ENCODE measurements at regions not wholly inside any gene's neighbourhood (a gene's known extent, or its start where the extent isn't known, plus 50 kb on each side); places are given as distances from the start of the nearest gene placed in this dataset.

GRCh38 chr1:90795431-90795830, 78.3 kb upstream of the BARHL2 start:
- in situ Hi-C loops (cut with MboI) = no loop called here
- Histone ChIP-seq H3K9me3 (replicated peaks; ENCODE audit: control insufficient read depth, insufficient read depth, low read length) (no peaks in the 10 kb centered on the region; the same call in 2 of the 3 replicates), H3K4me3 (no peak overlapping the region), H3K4me1 (ENCODE audit: control insufficient read depth, insufficient read depth, low read length) (no peaks in the 10 kb centered on the region), H3K27ac (ENCODE audit: control insufficient read depth, insufficient read depth) (no peak overlapping the region), H3K36me3 (ENCODE audit: control insufficient read depth in 2 of 2, insufficient read depth in 2 of 2, low read length in 1 of 2) (no peaks in the 10 kb centered on the region), H2AFZ (ENCODE audit: control insufficient read depth, low read depth, low read length) (no peak overlapping the region), H4K20me1 (ENCODE audit: control insufficient read depth, insufficient read depth) (no peaks in the 10 kb centered on the region), H3K79me2 (ENCODE audit: control insufficient read depth, insufficient read depth, low read length) (no peaks in the 10 kb centered on the region), H3K9ac (ENCODE audit: control insufficient read depth, insufficient read depth, low read length) (no peak overlapping the region), H3K4me2 (ENCODE audit: control insufficient read depth, insufficient read depth) (no peak overlapping the region), H3K27me3 (replicated peaks in 1 of 2; ENCODE audit: control insufficient read depth in 2 of 2, insufficient read depth in 2 of 2, low read length in 1 of 2) (no peaks in the 10 kb centered on the region)
- BruUV-seq (replicated peaks) = no TSS peak
- WGBS (ENCODE audit: insufficient coverage, insufficient replicate concordance, low lambda C conversion rate, missing lambda C conversion rate) = 31% methylated on average over 2 of the region's 2 CpGs
- ChIA-PET POLR2A (no interaction called here), SMC1A (ENCODE audit: uncharacterized antibody, unreplicated experiment) (no interaction called here), RAD21 (ENCODE audit: unreplicated experiment) (no interaction called here), CTCF (no interaction called here)
- no peak for ATAC-seq
- intact Hi-C loops (cut with micrococcal nuclease; ENCODE audit: unreplicated experiment) = no loop called here
- TF ChIP-seq ZNF384 (IDR thresholded peaks at IDR 0.05; ENCODE audit: borderline replicate concordance, low read depth, low read length) = no peak
- no peak for TF ChIP-seq ZNF207 (IDR thresholded peaks at IDR 0.05; ENCODE audit: borderline replicate concordance)
- TF ChIP-seq STAT3 (IDR thresholded peaks at IDR 0.05; ENCODE audit: low read depth, low read length) = no peak
- TF ChIP-seq FOXM1 (IDR thresholded peaks at IDR 0.05; ENCODE audit: low read depth, low read length) = no peak
- TF ChIP-seq KDM1A (IDR thresholded peaks at IDR 0.05; ENCODE audit: borderline replicate concordance) = no peak
- TF ChIP-seq RELB (IDR thresholded peaks at IDR 0.05; ENCODE audit: low read depth) = no peak
- TF ChIP-seq NBN (IDR thresholded peaks at IDR 0.05) = no peak
- no peak for TF ChIP-seq RCOR1 (conservative IDR thresholded peaks at IDR 0.05; ENCODE audit: low read depth, low read length)
- TF ChIP-seq BRCA1 (IDR thresholded peaks at IDR 0.05; ENCODE audit: low read depth, low read length) = no peak
- no peak for TF ChIP-seq IRF4 (IDR thresholded peaks at IDR 0.05; ENCODE audit: low read depth, low read length)
- TF ChIP-seq MEF2B (IDR thresholded peaks at IDR 0.05; ENCODE audit: partially characterized antibody, poor library complexity, severe bottlenecking) = no peak
- TF ChIP-seq SIX5 (IDR thresholded peaks at IDR 0.05; ENCODE audit: low read depth, low read length, severe bottlenecking) = no peak
- no peak for TF ChIP-seq ZZZ3 (IDR thresholded peaks at IDR 0.05; ENCODE audit: control insufficient read depth, insufficient read length, low read depth)
- TF ChIP-seq ZBTB11 (CRISPR knock-in tag; IDR thresholded peaks at IDR 0.05) = no peak
- FAIRE-seq = no peak
- no peak for DNase-seq (ENCODE audit: low read depth, low spot score)
